GM10248 (cell line): ENCODE measurements at regions not wholly inside any gene's neighbourhood (a gene's known extent, or its start where the extent isn't known, plus 50 kb on each side); places are given as distances from the start of the nearest gene placed in this dataset.

ENCODE experiments used
- CTCF ChIA-PET: fragments of 300-600 bp; sonication (Branson Sonifier 250); formaldehyde crosslinking; extraction: SDS; loops from one replicate; lab custom pipeline; 2021; ENCODE audit warnings: antibody characterized with exemption; lab: Yijun Ruan, JAX
- POLR2A ChIA-PET: fragments of 350-650 bp; sonication (Branson Sonifier 250); formaldehyde crosslinking; extraction: SDS; loops from one replicate; lab custom pipeline; 2020; ENCODE audit warnings: antibody characterized with exemption; lab: Yijun Ruan, JAX
- DNase-seq: peaks from one replicate; pipeline ENCODE4 v3.0.0; 2012; ENCODE audit errors: extremely low spot score
- CTCF ChIP-seq: IDR thresholded peaks from 2 replicates; pipeline ENCODE4 v1.5.1; 2012; ENCODE audit warnings: mild to moderate bottlenecking, low read depth; ENCODE audit errors: extremely low read depth, missing control alignments, control extremely low read depth

GRCh38 chr13:90675129-90675528 is 672.4 kb upstream of the MIR17HG start:
- no peak for DNase-seq
- POLR2A ChIA-PET, result no interaction called here
- CTCF ChIA-PET, result interaction anchor here (1.1 kb wide), 1 partner anchor 9 kb away, joined by 4 read pairs; no protein-coding TSS in a partner anchor
- no peak for TF ChIP-seq CTCF

GRCh38 chr13:90680826-90681225 is 666.7 kb upstream of the MIR17HG start:
- DNase-seq, result no peak

DNA sequence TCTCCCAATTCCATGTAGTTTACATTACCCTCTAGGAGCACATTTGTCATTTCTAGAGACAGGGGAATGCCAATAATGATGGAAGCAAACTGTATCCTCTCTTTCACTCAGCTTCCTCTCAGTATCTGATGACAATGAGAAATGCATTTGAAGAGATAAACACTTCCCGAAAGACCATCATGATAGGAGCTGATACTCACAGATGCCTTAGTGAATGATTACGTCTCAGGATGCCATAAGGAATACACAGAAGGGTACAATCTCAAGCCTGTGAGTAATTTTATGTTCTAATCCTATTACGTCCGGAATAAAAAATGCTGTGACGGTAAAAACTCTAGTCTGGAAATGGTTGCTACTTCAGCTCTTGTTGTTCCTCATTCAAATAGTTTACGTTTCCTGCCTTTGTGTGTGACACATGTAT is 663.8 kb upstream of the MIR17HG start:
- POLR2A ChIA-PET, result no interaction called here
- CTCF ChIA-PET, result interaction anchor here (1.0 to 1.8 kb wide), 4 partner anchors 9 to 39 kb away, joined by 3 to 6 read pairs (median 4); no protein-coding TSS in a partner anchor
- no peak for DNase-seq
- no peak for TF ChIP-seq CTCF

More at GRCh38 chr13:90680826-90681225, 666.7 kb upstream of the MIR17HG start:
- ChIA-PET CTCF (no interaction called here), POLR2A (no interaction called here)
- no peak for TF ChIP-seq CTCF

DNA sequence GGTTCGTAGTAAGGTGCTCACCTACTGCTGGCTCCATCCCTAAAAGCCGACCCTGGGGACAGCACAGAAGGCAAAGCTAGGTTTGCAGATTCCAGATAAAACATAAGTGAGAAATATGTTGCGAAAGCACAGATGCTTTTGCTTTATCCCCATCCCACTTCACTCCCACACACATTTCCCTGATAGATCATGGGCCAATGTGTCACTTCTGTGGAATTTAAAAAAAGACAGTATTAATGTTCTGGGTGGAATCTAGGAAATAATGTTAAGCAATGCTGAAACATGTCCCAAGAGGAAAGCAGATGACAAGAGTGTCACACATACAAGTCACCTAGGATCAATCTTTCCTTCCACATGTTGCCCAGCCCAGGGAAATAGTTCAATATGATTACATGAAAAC is 661.0 kb upstream of the MIR17HG start:
- ChIA-PET CTCF (no interaction called here), POLR2A (no interaction called here)
- no peak for DNase-seq
- TF ChIP-seq CTCF, result no peak

DNA sequence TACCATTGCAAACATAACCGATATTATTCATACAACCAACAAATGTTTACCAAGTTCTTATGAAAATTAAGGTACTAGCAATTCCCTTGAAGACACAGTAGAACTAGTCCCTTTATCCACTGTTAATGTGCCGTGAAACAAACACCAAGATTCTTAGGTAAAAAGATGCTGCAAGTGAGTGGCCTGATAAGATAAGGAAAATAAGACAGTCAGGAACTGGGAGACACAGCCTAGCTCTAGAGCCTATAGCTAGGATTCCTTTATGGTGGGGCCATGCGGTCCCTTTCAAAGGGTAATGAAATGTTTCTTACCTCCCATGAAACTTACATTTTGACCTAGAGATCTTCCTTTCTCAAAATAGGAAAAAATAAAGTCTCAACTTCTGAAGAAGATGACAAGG is 658.4 kb upstream of the MIR17HG start:
- no peak for DNase-seq
- ChIA-PET CTCF (no interaction called here), POLR2A (no interaction called here)
- TF ChIP-seq CTCF, result no peak

DNA sequence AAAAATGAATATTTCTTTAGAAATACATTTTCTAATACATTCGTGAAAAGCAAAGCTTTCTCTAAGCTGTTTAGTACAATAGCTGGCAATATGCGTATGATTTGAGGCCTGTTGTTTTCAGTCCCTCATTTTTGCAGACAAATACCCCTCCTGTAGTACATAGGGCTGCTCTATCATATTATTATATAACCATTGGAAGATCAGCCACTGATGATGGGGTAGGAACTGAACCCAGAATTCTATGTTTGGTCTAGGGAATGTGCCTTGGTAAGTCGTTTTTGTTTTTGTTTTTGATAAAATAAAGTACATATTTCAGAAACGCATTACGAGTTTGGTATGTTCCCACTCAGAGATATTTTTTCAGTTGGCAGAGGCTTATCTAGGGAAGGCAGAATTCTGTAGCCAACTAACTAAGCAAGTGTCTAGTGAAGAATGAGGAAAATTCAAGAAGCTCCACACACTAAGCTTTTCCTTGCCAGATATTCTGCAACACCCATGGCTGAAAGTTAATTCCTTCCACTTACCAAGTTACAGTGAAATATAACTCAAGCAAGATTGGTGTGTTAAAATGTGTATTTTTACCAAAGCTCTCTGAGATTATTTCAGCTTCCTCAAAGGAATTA is 656.9 kb upstream of the MIR17HG start:
- DNase-seq, result no peak
- CTCF ChIA-PET, result interaction anchor here (2.7 kb wide), 1 partner anchor 8 kb away, joined by 6 read pairs; no protein-coding TSS in a partner anchor
- POLR2A ChIA-PET, result no interaction called here
- no peak for TF ChIP-seq CTCF
